Midbrain (tissue), 1 donor: ENCODE measurements at regions not wholly inside any gene's neighbourhood (a gene's known extent, or its start where the extent isn't known, plus 50 kb on each side); places are given as distances from the start of the nearest gene placed in this dataset.

Experiments used
- DNase-seq: peaks from one replicate; lab custom pipeline; 2025; lab: John Stamatoyannopoulos, UW

- DNase-seq, result no peak
These were observed 56.0 kb downstream of the PLK2 start for GRCh38 chr5:58403822-58404433.

- DNase-seq, result no peak
These were observed 58.2 kb downstream of the PLK2 start for GRCh38 chr5:58401701-58402100.

- DNase-seq, result no peak
These were observed 59.1 kb downstream of the PLK2 start for GRCh38 chr5:58400737-58401136.

- DNase-seq, result no peak
These were observed 59.9 kb downstream of the PLK2 start for GRCh38 chr5:58399951-58400350.

- DNase-seq, result no peak
These were observed 65.5 kb downstream of the PLK2 start for GRCh38 chr5:58394339-58394738.

GRCh38 chr5:58393716-58394115, 66.2 kb downstream of the PLK2 start:
- DNase-seq, result no peak

GRCh38 chr5:58392496-58392895, 67.4 kb downstream of the PLK2 start:
- no peak for DNase-seq

- DNase-seq, result no peak
These were observed 76.4 kb downstream of the PLK2 start for GRCh38 chr5:58383448-58383847.

- DNase-seq, result no peak
These were observed 77.8 kb downstream of the PLK2 start for GRCh38 chr5:58382131-58382534.

- no peak for DNase-seq
These were observed 78.3 kb downstream of the PLK2 start for GRCh38 chr5:58381566-58381965.

- no peak for DNase-seq
These were observed 79.2 kb downstream of the PLK2 start for GRCh38 chr5:58380655-58381054.

- no peak for DNase-seq
These were observed 81.1 kb downstream of the PLK2 start for GRCh38 chr5:58378613-58379390.

- DNase-seq, result no peak
These were observed 89.3 kb downstream of the PLK2 start for GRCh38 chr5:58370606-58371005.

GRCh38 chr5:58369513-58370190, 90.2 kb downstream of the PLK2 start:
- no peak for DNase-seq

GRCh38 chr5:58366461-58366860, 93.4 kb downstream of the PLK2 start:
- no peak for DNase-seq

- no peak for DNase-seq
These were observed 94.1 kb downstream of the PLK2 start for GRCh38 chr5:58365791-58366190.

- no peak for DNase-seq
These were observed 96.2 kb downstream of the PLK2 start for GRCh38 chr5:58363461-58364249.

- no peak for DNase-seq
These were observed 97.8 kb downstream of the PLK2 start for GRCh38 chr5:58362135-58362534.

- no peak for DNase-seq
These were observed 99.1 kb downstream of the PLK2 start for GRCh38 chr5:58360794-58361193.

GRCh38 chr5:58359981-58360380, 99.9 kb downstream of the PLK2 start:
- DNase-seq, result no peak

- DNase-seq, result no peak
These were observed 101.2 kb downstream of the PLK2 start for GRCh38 chr5:58358501-58359178.
